HCT116 (cell line): ENCODE measurements at regions not wholly inside any gene's neighbourhood (a gene's known extent, or its start where the extent isn't known, plus 50 kb on each side); places are given as distances from the start of the nearest gene placed in this dataset.

ENCODE experiments used
- ATAC-seq: fragments of 200-7000 bp; cut with Tn5 transposase; 2 replicates; pipeline ENCODE4 v1.9.1; 2020; ENCODE audit warnings: mild to moderate bottlenecking, moderate library complexity
- BruUV-seq: library from RNA; stranded (reverse); fragments of 400-500 nt; replicated peaks from 2 replicates; lab custom pipeline; 2021; lab: Mats Ljungman, UMichigan
- CTCF ChIA-PET: fragments of 300-600 bp; sonication (Branson Sonifier 250); formaldehyde crosslinking; loops from one replicate; lab custom pipeline; 2021; ENCODE audit warnings: antibody characterized with exemption; lab: Charles Lee
- POLR2A ChIA-PET: fragments of 300-600, 350-600 bp; sonication (Branson Sonifier 250); formaldehyde crosslinking; loops from one replicate; lab custom pipeline; 2021; ENCODE audit warnings: antibody characterized with exemption; lab: Charles Lee
- RAD21 ChIA-PET, 2 experiments: fragments of 300-600 bp; sonication (Branson Sonifier 250); formaldehyde crosslinking; loops; one replicate each; lab custom pipeline; 2023; ENCODE audit warnings: low total read pairs in 2 of 2; ENCODE audit not compliant: uncharacterized antibody in 2 of 2, unreplicated experiment in 2 of 2, low non-redundant PET in 1 of 2; lab: Charles Lee
- DNase-seq: peaks from one replicate; pipeline ENCODE4 v3.0.0-alpha.2; 2010; ENCODE audit warnings: low read depth, low spot score
- H2AFZ ChIP-seq: fragments of 200-600 bp; shearing (Covaris generic), sonication (generic); 2 replicates; pipeline ENCODE4 v1.6.1; 2017; ENCODE audit warnings: low read depth, mixed run types, mixed read lengths, antibody characterized with exemption, low read length; ENCODE audit not compliant: poor library complexity, severe bottlenecking
- H3K27ac ChIP-seq: 2 replicates; pipeline ENCODE4 v1.5.1; 2012; ENCODE audit warnings: low read depth, low read length
- H3K27me3 ChIP-seq: fragments of 200-600 bp; sonication (generic); 2 replicates; pipeline ENCODE4 v1.6.1; 2016; ENCODE audit warnings: mixed run types, low read length, mixed read lengths; ENCODE audit not compliant: insufficient read depth
- H3K36me3 ChIP-seq, 2 experiments: fragments of 200-500 bp in 1 of 2; fragments of 200-600 bp in 1 of 2; sonication (Bioruptor generic) in 1 of 2; sonication (generic) in 1 of 2; 2 replicates each; pipeline versions ENCODE4 v1.5.1 to v1.6.1; 2014 to 2016; ENCODE audit warnings: low read length in 2 of 2, inconsistent platforms in 1 of 2, mixed read lengths in 1 of 2, mixed run types in 1 of 2; ENCODE audit not compliant: insufficient read depth in 2 of 2, control insufficient read depth in 1 of 2
- H3K4me1 ChIP-seq, 2 experiments: fragments of 200-600 bp in 1 of 2; sonication (generic) in 1 of 2; 2 replicates each; pipeline versions ENCODE4 v1.5.1 to v1.6.1; 2012 to 2017; ENCODE audit warnings: low read length in 2 of 2, inconsistent platforms in 1 of 2, mild to moderate bottlenecking in 1 of 2, mixed read lengths in 1 of 2, mixed run types in 1 of 2, moderate library complexity in 1 of 2; ENCODE audit not compliant: insufficient read depth in 2 of 2, control insufficient read depth in 1 of 2
- H3K4me2 ChIP-seq: fragments of 200-600 bp; sonication (generic); 2 replicates; pipeline ENCODE4 v1.6.1; 2017; ENCODE audit warnings: mixed run types, low read length, mixed read lengths
- H3K4me3 ChIP-seq, 2 experiments: fragments of 200-600 bp in 1 of 2; sonication (generic) in 1 of 2; replicated peaks in 1 of 2; 2 replicates each; pipeline ENCODE4 v1.5.1; 2011 to 2016; ENCODE audit warnings: low read length in 2 of 2, control low read depth in 1 of 2, low read depth in 1 of 2, mild to moderate bottlenecking in 1 of 2, mixed read lengths in 1 of 2, mixed run types in 1 of 2
- H3K79me2 ChIP-seq: fragments of 200-600 bp; sonication (generic); 2 replicates; pipeline ENCODE4 v1.6.1; 2017; ENCODE audit warnings: mild to moderate bottlenecking, mixed run types, low read length, moderate library complexity, mixed read lengths; ENCODE audit not compliant: insufficient read depth
- H3K9ac ChIP-seq: fragments of 200-600 bp; sonication (generic); 2 replicates; pipeline ENCODE4 v1.6.1; 2016; ENCODE audit warnings: low read length, mixed read lengths
- H3K9me2 ChIP-seq: fragments of 200-600 bp; sonication (generic), shearing (Covaris generic); 2 replicates; pipeline ENCODE4 v1.6.1; 2017; ENCODE audit warnings: mixed run types, mild to moderate bottlenecking, moderate library complexity; ENCODE audit not compliant: insufficient read depth
- H3K9me3 ChIP-seq, 2 experiments: fragments of 200-500 bp in 1 of 2; fragments of 200-600 bp in 1 of 2; sonication (Bioruptor generic) in 1 of 2; sonication (generic) in 1 of 2; 2 replicates each; pipeline ENCODE4 v1.6.1; 2014 to 2017; ENCODE audit warnings: low read length in 2 of 2, mixed read lengths in 2 of 2, inconsistent platforms in 1 of 2, low read depth in 1 of 2, mild to moderate bottlenecking in 1 of 2, mixed run types in 1 of 2, moderate library complexity in 1 of 2; ENCODE audit not compliant: control insufficient read depth in 1 of 2, insufficient read depth in 1 of 2
- H4K20me1 ChIP-seq: fragments of 200-600 bp; sonication (generic), shearing (Covaris generic); 2 replicates; pipeline ENCODE4 v1.6.1; 2017; ENCODE audit warnings: mixed run types, mild to moderate bottlenecking, moderate library complexity; ENCODE audit not compliant: insufficient read depth
- ATF3 ChIP-seq: IDR thresholded peaks from 2 replicates; pipeline ENCODE4 v1.6.1; 2012
- CBX3 ChIP-seq: IDR thresholded peaks from 2 replicates; pipeline ENCODE4 v1.6.1; 2012; ENCODE audit warnings: low read depth
- CEBPB ChIP-seq: IDR thresholded peaks from 2 replicates; pipeline ENCODE4 v1.6.1; 2012; ENCODE audit warnings: low read depth
- CTCF ChIP-seq, 3 experiments: fragments of 200-600 bp in 1 of 3; sonication (generic) in 1 of 3; IDR thresholded peaks in 2 of 3; conservative IDR thresholded peaks in 1 of 3; 2 replicates each; pipeline ENCODE4 v1.5.1; 2012 to 2017; ENCODE audit warnings: low read depth in 2 of 3, low read length in 2 of 3, antibody characterized with exemption in 1 of 3, borderline replicate concordance in 1 of 3, control low read depth in 1 of 3, mild to moderate bottlenecking in 1 of 3, mixed read lengths in 1 of 3, mixed run types in 1 of 3, moderate library complexity in 1 of 3; ENCODE audit not compliant: insufficient read depth in 1 of 3
- EGR1 ChIP-seq: IDR thresholded peaks from 2 replicates; pipeline ENCODE4 v1.6.1; 2012; ENCODE audit warnings: low read depth
- ELF1 ChIP-seq: IDR thresholded peaks from 2 replicates; pipeline ENCODE4 v1.6.1; 2012; ENCODE audit warnings: low read depth, borderline replicate concordance
- EZH2 ChIP-seq: fragments of 200-600 bp; sonication (generic); IDR thresholded peaks from 2 replicates; pipeline ENCODE4 v1.6.1; 2017; ENCODE audit warnings: antibody characterized with exemption, mixed run types
- EZH2phosphoT487 ChIP-seq: fragments of 200-600 bp; IDR thresholded peaks from 2 replicates; pipeline ENCODE4 v1.6.1; 2018; ENCODE audit warnings: antibody characterized with exemption, borderline replicate concordance
- FOSL1 ChIP-seq: IDR thresholded peaks from 2 replicates; pipeline ENCODE4 v1.6.1; 2012; ENCODE audit warnings: low read depth
- JUND ChIP-seq: IDR thresholded peaks from 2 replicates; pipeline ENCODE4 v1.6.1; 2012
- POLR2A ChIP-seq: IDR thresholded peaks from 2 replicates; pipeline ENCODE4 v1.7.0; 2011; ENCODE audit warnings: borderline replicate concordance; ENCODE audit not compliant: insufficient read depth, insufficient read length; ENCODE audit errors: extremely low read depth
- POLR2AphosphoS5 ChIP-seq: IDR thresholded peaks from 2 replicates; pipeline ENCODE4 v1.6.1; 2011; ENCODE audit warnings: mild to moderate bottlenecking, low read depth, low read length, moderate library complexity
- SP1 ChIP-seq: IDR thresholded peaks from 2 replicates; pipeline ENCODE4 v1.6.1; 2012; ENCODE audit warnings: low read depth
- TCF7L2 ChIP-seq: IDR thresholded peaks from 2 replicates; pipeline ENCODE4 v1.7.0; 2011; ENCODE audit warnings: borderline replicate concordance, inconsistent platforms; ENCODE audit not compliant: insufficient read depth, insufficient read length; ENCODE audit errors: extremely low read depth
- YY1 ChIP-seq: IDR thresholded peaks from 2 replicates; pipeline ENCODE4 v1.6.1; 2011; ENCODE audit warnings: low read length, low read depth, moderate library complexity, mild to moderate bottlenecking; ENCODE audit not compliant: insufficient replicate concordance; ENCODE audit errors: extremely low read depth
- ZBTB33 ChIP-seq: IDR thresholded peaks from 2 replicates; pipeline ENCODE4 v1.6.1; 2011; ENCODE audit warnings: mild to moderate bottlenecking, low read length, moderate library complexity; ENCODE audit not compliant: insufficient replicate concordance; ENCODE audit errors: extremely low read depth
- ZFX ChIP-seq: fragments of 450-650 bp; IDR thresholded peaks from 2 replicates; pipeline ENCODE4 v1.6.1; 2017
- ZNF274 ChIP-seq: fragments of 200-500 bp; sonication (Bioruptor generic); IDR thresholded peaks from 2 replicates; pipeline ENCODE4 v1.6.1; 2014; ENCODE audit warnings: mild to moderate bottlenecking, low read depth, low read length, inconsistent platforms
- intact Hi-C: fragments of 100-400 bp; cut with micrococcal nuclease; formaldehyde crosslinking; loops from 2 replicates; pipeline ENCODE4 v1.10.0; 2022

- ATAC-seq (no peak), DNase-seq (no peak)
- Histone ChIP-seq H3K27me3 (no peaks in the 10 kb centered on the region), H4K20me1 (no peaks in the 10 kb centered on the region), H2AFZ (no peak overlapping the region), H3K4me2 (no peak overlapping the region), H3K36me3 (no peaks in the 10 kb centered on the region), H3K27ac (no peak overlapping the region), H3K9ac (no peak overlapping the region), H3K9me2 (no peaks in the 10 kb centered on the region), H3K79me2 (no peaks in the 10 kb centered on the region), H3K9me3 (no peaks in the 10 kb centered on the region; a peak in 1 of 4 replicates), H3K4me3 (no peak overlapping the region), H3K4me1 (no peaks in the 10 kb centered on the region)
- RAD21 ChIA-PET, result no interaction called here
- BruUV-seq, result no TSS peak
- CTCF ChIA-PET, result no interaction called here
- intact Hi-C loops, result no loop called here
- POLR2A ChIA-PET, result no interaction called here
- TF ChIP-seq ZNF274 (no peak), ZBTB33 (no peak), ATF3 (no peak), POLR2A (no peak), ZFX (no peak), YY1 (no peak), POLR2AphosphoS5 (no peak), EZH2phosphoT487 (no peak), CBX3 (no peak), EZH2 (no peak), ELF1 (no peak), FOSL1 (no peak), JUND (no peak), CEBPB (no peak), EGR1 (no peak), SP1 (no peak), TCF7L2 (no peak), CTCF (IDR thresholded peaks at IDR 0.05 in 2 of 3, conservative IDR thresholded peaks at IDR 0.05 in 1 of 3; ENCODE audit: borderline replicate concordance in 1 of 3, insufficient read depth in 1 of 3, low read depth in 2 of 3, low read length in 2 of 3) (no peak)
Observed at GRCh38 chrX:128165884-128166408, 113.7 kb upstream of the ACTRT1 start.
